Activated CD4-positive, alpha-beta memory T cell treated with anti-CD3 and anti-CD28 coated beads for 36 hours (primary cell): ENCODE measurements at regions not wholly inside any gene's neighbourhood (a gene's known extent, or its start where the extent isn't known, plus 50 kb on each side); places are given as distances from the start of the nearest gene placed in this dataset.

Experiments
- CTCF ChIA-PET: fragments of 350-600 bp; sonication (Branson Sonifier 250); formaldehyde crosslinking; loops from one replicate; lab custom pipeline; 2021; ENCODE audit warnings: antibody characterized with exemption, inconsistent platforms; lab: Charles Lee
- POLR2A ChIA-PET: fragments of 350-600 bp; sonication (Branson Sonifier 250); formaldehyde crosslinking; loops from one replicate; lab custom pipeline; 2021; ENCODE audit warnings: antibody characterized with exemption; lab: Charles Lee
- DNase-seq: peaks from one replicate; pipeline ENCODE4 v3.0.0-alpha.2; 2020
- H3K27ac Mint-ChIP-seq: one replicate; pipeline ENCODE4 v1.8.0; 2021; ENCODE audit warnings: mixed read lengths
- H3K27me3 Mint-ChIP-seq: one replicate; pipeline ENCODE4 v1.8.0; 2021; ENCODE audit warnings: mixed read lengths
- H3K36me3 Mint-ChIP-seq: one replicate; pipeline ENCODE4 v1.8.0; 2021; ENCODE audit warnings: mixed read lengths
- H3K4me1 Mint-ChIP-seq: one replicate; pipeline ENCODE4 v1.8.0; 2021; ENCODE audit warnings: low read depth, mixed read lengths
- H3K4me3 Mint-ChIP-seq: one replicate; pipeline ENCODE4 v1.8.0; 2021; ENCODE audit warnings: mild to moderate bottlenecking, mixed read lengths
- H3K9me3 Mint-ChIP-seq: one replicate; pipeline ENCODE4 v1.8.0; 2021; ENCODE audit warnings: mixed read lengths
- intact Hi-C: fragments of 100-400 bp; cut with micrococcal nuclease; formaldehyde crosslinking; loops from one replicate; pipeline ENCODE4 v1.15.1; 2023

GRCh38 chr13:105167385-105167784, 1368.1 kb downstream of the EFNB2 start:
- intact Hi-C loops: no loop called here
- no peaks in the 10 kb centered on the region for H3K4me1 Mint-ChIP-seq
- no peak overlapping the region for H3K4me3 Mint-ChIP-seq
- no peak overlapping the region for H3K27ac Mint-ChIP-seq
- peaks cover 6% of the 10 kb centered on the region for H3K27me3 Mint-ChIP-seq
- ChIA-PET CTCF (no interaction called here), POLR2A (no interaction called here)
- no peaks in the 10 kb centered on the region for H3K9me3 Mint-ChIP-seq
- H3K36me3 Mint-ChIP-seq: no peaks in the 10 kb centered on the region
- no peak for DNase-seq

GRCh38 chr13:105165449-105166125, 1369.9 kb downstream of the EFNB2 start:
- intact Hi-C loops: no loop called here
- DNase-seq: no peak

GRCh38 chr13:105159841-105160240, 1375.6 kb downstream of the EFNB2 start:
- H3K36me3 Mint-ChIP-seq: no peaks in the 10 kb centered on the region
- no peak for DNase-seq
- intact Hi-C loops: no loop called here
- H3K4me1 Mint-ChIP-seq: no peaks in the 10 kb centered on the region
- ChIA-PET CTCF (no interaction called here), POLR2A (no interaction called here)
- H3K4me3 Mint-ChIP-seq: no peak overlapping the region
- peaks cover 13% of the 10 kb centered on the region for H3K27me3 Mint-ChIP-seq
- no peak overlapping the region for H3K27ac Mint-ChIP-seq
- H3K9me3 Mint-ChIP-seq: no peaks in the 10 kb centered on the region

More at GRCh38 chr13:105165449-105166125, 1369.9 kb downstream of the EFNB2 start:
- ChIA-PET CTCF (no interaction called here), POLR2A (no interaction called here)
- H3K36me3 Mint-ChIP-seq: no peaks in the 10 kb centered on the region
- H3K9me3 Mint-ChIP-seq: no peaks in the 10 kb centered on the region
- no peak overlapping the region for H3K27ac Mint-ChIP-seq
- no peaks in the 10 kb centered on the region for H3K4me1 Mint-ChIP-seq
- peaks cover 16% of the 10 kb centered on the region for H3K27me3 Mint-ChIP-seq
- no peak overlapping the region for H3K4me3 Mint-ChIP-seq

- Mint-ChIP-seq H3K36me3 (no peaks in the 10 kb centered on the region), H3K4me1 (no peaks in the 10 kb centered on the region), H3K27me3 (peaks cover 14% of the 10 kb centered on the region), H3K4me3 (no peak overlapping the region), H3K9me3 (no peaks in the 10 kb centered on the region), H3K27ac (no peak overlapping the region)
- no peak for DNase-seq
- ChIA-PET CTCF (no interaction called here), POLR2A (no interaction called here)
- intact Hi-C loops: no loop called here
Observed at GRCh38 chr13:105153611-105154010, 1381.9 kb downstream of the EFNB2 start.

- POLR2A ChIA-PET: no interaction called here
- H3K4me1 Mint-ChIP-seq: no peaks in the 10 kb centered on the region
Observed at GRCh38 chr13:105151639-105152038, 1383.8 kb downstream of the EFNB2 start.

GRCh38 chr13:105147461-105147860, 1388.0 kb downstream of the EFNB2 start:
- Mint-ChIP-seq H3K27me3 (peaks cover 15% of the 10 kb centered on the region), H3K27ac (no peak overlapping the region), H3K4me3 (no peak overlapping the region), H3K4me1 (no peaks in the 10 kb centered on the region), H3K9me3 (no peaks in the 10 kb centered on the region), H3K36me3 (no peaks in the 10 kb centered on the region)
- ChIA-PET POLR2A (no interaction called here), CTCF (no interaction called here)
- intact Hi-C loops: loop anchor here (10.0 kb wide), 1 partner anchor 1387 kb away; the partner anchor contains the start of gene EFNB2
- DNase-seq: no peak

More at GRCh38 chr13:105151639-105152038, 1383.8 kb downstream of the EFNB2 start:
- CTCF ChIA-PET: no interaction called here
- no peak overlapping the region for H3K4me3 Mint-ChIP-seq
- no peaks in the 10 kb centered on the region for H3K36me3 Mint-ChIP-seq
- H3K9me3 Mint-ChIP-seq: no peaks in the 10 kb centered on the region
- intact Hi-C loops: no loop called here
- no peak overlapping the region for H3K27ac Mint-ChIP-seq
- DNase-seq: no peak
- peaks cover 16% of the 10 kb centered on the region for H3K27me3 Mint-ChIP-seq

GRCh38 chr13:105144936-105145335, 1390.5 kb downstream of the EFNB2 start:
- DNase-seq: no peak
- CTCF ChIA-PET: no interaction called here
- Mint-ChIP-seq H3K27me3 (peaks cover 3% of the 10 kb centered on the region), H3K4me1 (peaks cover 8% of the 10 kb centered on the region), H3K4me3 (no peak overlapping the region), H3K9me3 (no peaks in the 10 kb centered on the region), H3K36me3 (no peaks in the 10 kb centered on the region), H3K27ac (no peak overlapping the region)
- intact Hi-C loops: loop anchor here (10.0 kb wide), 1 partner anchor 1390 kb away; the partner anchor contains the start of gene EFNB2
- POLR2A ChIA-PET: no interaction called here

GRCh38 chr13:105144020-105144419, 1391.4 kb downstream of the EFNB2 start:
- Mint-ChIP-seq H3K4me1 (peaks cover 15% of the 10 kb centered on the region), H3K27me3 (peaks cover 2% of the 10 kb centered on the region), H3K27ac (no peak overlapping the region), H3K4me3 (no peak overlapping the region), H3K9me3 (no peaks in the 10 kb centered on the region), H3K36me3 (no peaks in the 10 kb centered on the region)
- intact Hi-C loops: loop anchor here (10.0 kb wide), 1 partner anchor 1391 kb away; the partner anchor contains the start of gene EFNB2
- DNase-seq: no peak
- ChIA-PET CTCF (no interaction called here), POLR2A (no interaction called here)

- no peaks in the 10 kb centered on the region for H3K27me3 Mint-ChIP-seq
- POLR2A ChIA-PET: no interaction called here
- CTCF ChIA-PET: no interaction called here
- no peak overlapping the region for H3K27ac Mint-ChIP-seq
- no peak for DNase-seq
- H3K4me3 Mint-ChIP-seq: no peak overlapping the region
- H3K4me1 Mint-ChIP-seq: peaks cover 18% of the 10 kb centered on the region
- H3K9me3 Mint-ChIP-seq: no peaks in the 10 kb centered on the region
- H3K36me3 Mint-ChIP-seq: no peaks in the 10 kb centered on the region
- intact Hi-C loops: loop anchor here (10.0 kb wide), 1 partner anchor 1392 kb away; the partner anchor contains the start of gene EFNB2
Observed at GRCh38 chr13:105142556-105142955, 1392.9 kb downstream of the EFNB2 start.

GRCh38 chr13:105139380-105140285, 1395.8 kb downstream of the EFNB2 start:
- intact Hi-C loops: loop anchor here (5.0 to 10.0 kb wide), 2 partner anchors 1395 to 1428 kb away; partner anchors contain the start of genes ARGLU1 and EFNB2
- Mint-ChIP-seq H3K27me3 (no peaks in the 10 kb centered on the region), H3K27ac (peak overlapping the region; percentile 95), H3K4me3 (peak overlapping the region; percentile 89), H3K36me3 (no peaks in the 10 kb centered on the region), H3K4me1 (peaks cover 18% of the 10 kb centered on the region), H3K9me3 (no peaks in the 10 kb centered on the region)
- ChIA-PET POLR2A (no interaction called here), CTCF (interaction anchor here (0.5 to 1.0 kb wide), 6 partner anchors 16 to 177 kb away, joined by 3 to 4 read pairs (median 3); no protein-coding TSS in a partner anchor)
- peak; percentile 72 for DNase-seq

GRCh38 chr13:105139048-105139379, 1396.4 kb downstream of the EFNB2 start:
- Mint-ChIP-seq H3K4me3 (peak overlapping the region; percentile 89), H3K27ac (peak overlapping the region; percentile 95), H3K4me1 (peaks cover 18% of the 10 kb centered on the region), H3K36me3 (no peaks in the 10 kb centered on the region), H3K27me3 (no peaks in the 10 kb centered on the region), H3K9me3 (no peaks in the 10 kb centered on the region)
- intact Hi-C loops: loop anchor here (5.0 kb wide), 1 partner anchor 1428 kb away; the partner anchor contains the start of gene ARGLU1
- ChIA-PET POLR2A (no interaction called here), CTCF (interaction anchor here (0.6 to 0.9 kb wide), 2 partner anchors 82 to 176 kb away, joined by 3 to 4 read pairs; no protein-coding TSS in a partner anchor)
- DNase-seq: no peak
